ENCODE measurements at regions not wholly inside any gene's neighbourhood (a gene's known extent, or its start where the extent isn't known, plus 50 kb on each side); places are given as distances from the start of the nearest gene placed in this dataset.
"Not testable (repeated sequence)": the region's sequence is repeated elsewhere in the genome, so short reads cannot be mapped to it uniquely, and the experiment has no call there.

DNA sequence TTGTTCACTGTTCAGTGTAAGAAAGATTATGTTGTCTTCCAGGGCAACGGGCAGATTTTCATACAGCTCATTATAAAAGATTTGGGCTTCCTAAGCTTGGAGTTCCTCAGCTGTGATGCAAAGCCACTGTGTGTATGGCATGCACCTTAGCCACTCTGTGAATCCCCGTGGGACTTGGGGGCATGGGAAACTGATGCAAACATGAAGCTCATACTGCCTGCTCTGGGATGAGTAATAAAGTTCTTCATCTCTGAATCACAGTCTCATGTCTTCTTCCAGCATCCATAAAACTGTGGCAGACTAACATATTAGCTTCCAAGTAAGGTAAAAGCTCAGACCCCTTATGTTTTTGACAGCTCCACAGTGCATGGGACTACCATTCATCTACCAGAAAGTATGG lies 154.3 kb upstream of the RORA start:
- H3K27me3 Mint-ChIP-seq, result peaks cover 6% of the 10 kb centered on the region
- intact Hi-C loops (cut with micrococcal nuclease), result no loop called here
- peaks cover 12% of the 10 kb centered on the region for H3K9me3 Mint-ChIP-seq
- H3K4me1 Mint-ChIP-seq, result no peaks in the 10 kb centered on the region
- H3K27ac Mint-ChIP-seq, result no peak overlapping the region
- DNase-seq, result no peak
- no peaks in the 10 kb centered on the region for H3K36me3 Mint-ChIP-seq (ENCODE audit: low read depth)
- no peak overlapping the region for H3K4me3 Mint-ChIP-seq

DNA sequence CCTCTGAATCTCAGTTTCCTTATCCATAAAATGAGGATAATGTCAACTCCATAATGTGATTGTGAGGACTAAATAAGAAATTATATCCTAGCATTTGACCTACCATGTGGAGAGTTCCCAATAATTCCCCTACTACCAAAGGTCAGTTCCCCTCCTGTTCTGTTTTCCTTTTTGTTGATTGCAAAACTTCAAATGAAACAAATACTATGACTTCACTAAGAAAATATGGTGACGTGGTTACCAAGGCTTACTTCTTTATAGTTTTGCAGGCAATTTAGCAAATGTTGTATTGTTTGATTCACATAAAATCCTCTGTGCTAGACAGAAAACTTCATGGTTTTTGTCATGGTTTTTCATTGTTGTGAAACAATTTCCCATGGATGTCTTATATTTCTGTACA lies 153.8 kb upstream of the RORA start:
- Mint-ChIP-seq H3K27ac (no peak overlapping the region), H3K4me1 (no peaks in the 10 kb centered on the region), H3K4me3 (no peak overlapping the region), H3K27me3 (peaks cover 6% of the 10 kb centered on the region), H3K36me3 (ENCODE audit: low read depth) (no peaks in the 10 kb centered on the region), H3K9me3 (peaks cover 11% of the 10 kb centered on the region)
- intact Hi-C loops (cut with micrococcal nuclease), result no loop called here
- no peak for DNase-seq

DNA sequence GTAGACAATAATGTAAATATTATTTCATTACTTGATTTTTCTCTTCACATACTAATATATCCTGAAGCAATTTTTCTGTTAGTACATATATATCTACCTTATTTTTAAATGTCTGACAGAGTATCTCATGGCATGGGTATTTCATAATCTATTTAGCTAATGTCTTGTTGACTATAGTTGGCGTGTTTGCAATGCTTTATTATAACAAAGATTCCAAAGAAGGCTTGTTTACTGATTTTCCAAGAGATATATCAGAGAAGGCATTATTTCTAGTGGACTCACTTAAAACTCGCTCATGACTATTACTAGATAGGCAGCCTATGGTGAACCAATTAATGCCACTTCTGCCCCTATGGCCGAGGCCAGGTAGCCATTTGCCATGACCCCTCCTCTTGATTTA lies 152.4 kb upstream of the RORA start:
- peaks cover 3% of the 10 kb centered on the region for H3K9me3 Mint-ChIP-seq
- DNase-seq, result no peak
- no peak overlapping the region for H3K27ac Mint-ChIP-seq
- peaks cover 6% of the 10 kb centered on the region for H3K27me3 Mint-ChIP-seq
- H3K4me3 Mint-ChIP-seq, result no peak overlapping the region
- intact Hi-C loops (cut with micrococcal nuclease), result no loop called here
- no peaks in the 10 kb centered on the region for H3K36me3 Mint-ChIP-seq (ENCODE audit: low read depth)
- no peaks in the 10 kb centered on the region for H3K4me1 Mint-ChIP-seq

DNA sequence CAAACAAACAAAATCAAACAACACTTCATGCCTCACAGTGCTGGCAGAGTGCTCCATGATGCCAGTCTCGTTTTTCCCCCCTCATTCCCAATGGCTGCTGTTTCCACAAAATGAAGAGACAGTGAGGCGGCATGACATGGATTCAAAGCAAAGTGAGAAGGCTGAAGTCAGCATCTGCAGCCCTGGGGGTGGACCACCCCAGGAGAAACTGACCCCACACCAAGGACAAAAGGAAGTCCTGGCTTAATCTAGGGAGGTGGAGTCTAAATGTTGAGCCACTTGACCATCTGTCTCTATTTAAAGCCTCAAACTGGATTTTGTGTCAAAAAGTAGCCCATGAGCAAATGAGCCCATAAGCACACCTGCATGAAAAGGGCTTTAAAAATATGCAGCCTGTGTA lies 151.2 kb upstream of the RORA start:
- Mint-ChIP-seq H3K27me3 (peaks cover 4% of the 10 kb centered on the region), H3K9me3 (peaks cover 3% of the 10 kb centered on the region), H3K27ac (no peak overlapping the region), H3K36me3 (ENCODE audit: low read depth) (no peaks in the 10 kb centered on the region), H3K4me1 (no peaks in the 10 kb centered on the region), H3K4me3 (no peak overlapping the region)
- no peak for DNase-seq
- intact Hi-C loops (cut with micrococcal nuclease), result no loop called here

DNA sequence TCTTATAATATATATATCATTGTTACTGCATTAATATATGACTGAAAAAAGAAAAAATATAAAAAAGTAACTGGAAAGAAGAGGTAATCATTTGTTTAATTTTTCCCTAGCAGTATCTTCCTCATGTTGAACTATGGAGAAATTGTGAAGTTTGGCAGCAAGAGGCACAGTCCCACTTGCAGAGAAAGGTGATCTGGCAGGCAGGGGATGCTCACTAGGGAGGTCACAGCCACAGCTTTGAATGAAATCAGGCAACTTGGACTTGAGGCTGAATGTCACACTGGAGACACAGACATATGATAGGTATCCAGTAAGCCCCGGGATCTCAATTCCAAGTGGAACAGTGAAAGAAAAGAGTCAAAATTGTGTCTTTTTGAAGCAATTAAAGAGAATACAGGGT lies 149.9 kb upstream of the RORA start:
- H3K27ac Mint-ChIP-seq, result no peak overlapping the region
- H3K9me3 Mint-ChIP-seq, result no peaks in the 10 kb centered on the region
- DNase-seq, result no peak
- no peak overlapping the region for H3K4me3 Mint-ChIP-seq
- no peaks in the 10 kb centered on the region for H3K4me1 Mint-ChIP-seq
- peaks cover 1% of the 10 kb centered on the region for H3K27me3 Mint-ChIP-seq
- no peaks in the 10 kb centered on the region for H3K36me3 Mint-ChIP-seq (ENCODE audit: low read depth)
- intact Hi-C loops (cut with micrococcal nuclease), result no loop called here

DNA sequence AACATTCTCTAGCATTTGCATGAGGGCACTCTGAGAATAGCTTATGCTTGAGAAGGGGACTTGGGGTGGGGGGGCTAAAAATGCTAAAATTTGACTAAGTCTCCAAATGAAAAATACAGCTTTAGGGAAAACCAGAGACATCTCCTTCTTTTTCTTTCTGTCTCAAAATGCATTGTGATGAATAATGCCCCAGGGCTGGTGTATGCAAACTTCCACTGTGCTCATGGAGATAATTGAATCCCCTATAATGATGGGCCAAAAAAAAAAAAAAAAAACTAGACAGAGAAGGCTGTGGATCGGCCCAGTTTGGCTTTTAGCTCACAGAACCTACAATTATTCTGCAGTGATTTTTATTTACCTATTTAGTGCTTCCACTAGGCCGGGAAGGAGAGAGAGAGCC lies 147.9 kb upstream of the RORA start:
- Mint-ChIP-seq H3K9me3 (no peaks in the 10 kb centered on the region), H3K4me1 (no peaks in the 10 kb centered on the region), H3K27me3 (peaks cover 1% of the 10 kb centered on the region), H3K27ac (no peak overlapping the region), H3K4me3 (no peak overlapping the region), H3K36me3 (ENCODE audit: low read depth) (no peaks in the 10 kb centered on the region)
- intact Hi-C loops (cut with micrococcal nuclease), result no loop called here
- no peak for DNase-seq

DNA sequence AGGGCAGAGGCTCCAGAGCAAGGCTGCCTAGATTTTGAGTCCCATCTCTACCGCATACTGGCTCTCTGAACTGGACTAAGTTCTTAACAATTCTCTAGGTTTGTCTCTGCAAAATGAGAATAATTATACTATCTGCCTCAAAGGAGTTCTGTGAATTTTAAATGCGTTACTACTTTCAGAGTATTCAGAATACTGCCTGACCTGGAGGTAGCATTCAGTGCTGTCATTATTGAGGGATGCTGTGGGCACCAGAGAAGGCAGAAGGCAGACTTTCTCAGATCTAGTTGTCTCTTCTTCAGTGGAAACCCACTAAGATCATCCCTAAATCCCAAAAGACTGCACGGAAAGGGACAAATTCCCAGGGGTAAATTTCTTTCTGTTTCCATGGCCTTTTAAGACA lies 147.4 kb upstream of the RORA start:
- H3K36me3 Mint-ChIP-seq (ENCODE audit: low read depth), result no peaks in the 10 kb centered on the region

DNA sequence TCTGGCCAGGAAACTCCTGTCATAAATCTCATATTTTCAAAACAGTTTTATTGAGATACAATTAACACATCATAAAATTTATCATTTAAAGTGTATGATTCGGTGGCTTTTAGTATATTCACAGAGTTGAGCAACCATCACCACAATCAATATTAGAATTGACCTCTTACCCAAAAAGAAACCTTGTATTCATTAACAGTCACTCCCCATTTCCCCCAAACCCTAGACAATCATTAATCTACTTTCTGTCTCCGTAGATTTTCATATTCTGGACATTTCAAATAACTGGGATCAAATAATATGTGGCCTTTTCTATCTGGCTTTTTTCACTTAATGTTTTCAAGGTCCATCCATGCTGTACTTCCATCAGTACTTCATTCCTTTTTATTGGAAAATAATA lies 145.7 kb upstream of the RORA start:
- Mint-ChIP-seq H3K36me3 (ENCODE audit: low read depth) (no peaks in the 10 kb centered on the region), H3K9me3 (no peaks in the 10 kb centered on the region), H3K27me3 (no peaks in the 10 kb centered on the region), H3K4me1 (no peaks in the 10 kb centered on the region), H3K4me3 (no peak overlapping the region), H3K27ac (no peak overlapping the region)
- no peak for DNase-seq
- intact Hi-C loops (cut with micrococcal nuclease), result no loop called here

More for the DNA sequence above, 147.4 kb upstream of the RORA start:
- H3K4me1 Mint-ChIP-seq, result no peaks in the 10 kb centered on the region
- intact Hi-C loops (cut with micrococcal nuclease), result no loop called here
- no peak overlapping the region for H3K27ac Mint-ChIP-seq
- DNase-seq, result no peak
- peaks cover 1% of the 10 kb centered on the region for H3K27me3 Mint-ChIP-seq
- H3K9me3 Mint-ChIP-seq, result no peaks in the 10 kb centered on the region
- no peak overlapping the region for H3K4me3 Mint-ChIP-seq

DNA sequence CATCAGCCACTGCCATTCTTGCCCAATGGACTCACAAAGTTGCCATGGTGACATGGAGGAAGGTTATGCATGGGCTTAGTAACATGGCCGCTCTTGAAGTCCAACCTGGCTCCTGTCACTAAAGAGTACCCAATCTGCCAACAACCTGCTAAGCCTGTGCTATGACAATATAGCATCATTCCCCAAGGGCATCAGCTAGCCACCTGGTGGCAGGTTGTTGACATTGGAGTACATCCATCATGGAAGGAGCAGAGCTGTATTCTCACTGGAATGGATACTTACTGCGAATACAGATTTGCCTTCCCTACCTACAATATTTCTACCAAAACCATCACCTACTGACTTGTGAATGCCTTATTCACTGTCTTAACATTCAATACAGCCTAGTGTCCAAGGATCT lies 138.9 kb upstream of the RORA start:
- DNase-seq, result no peak
- H3K4me1 Mint-ChIP-seq, result no peaks in the 10 kb centered on the region
- H3K9me3 Mint-ChIP-seq, result no peaks in the 10 kb centered on the region
- intact Hi-C loops (cut with micrococcal nuclease), result no loop called here
- no peaks in the 10 kb centered on the region for H3K36me3 Mint-ChIP-seq (ENCODE audit: low read depth)
- no peak overlapping the region for H3K4me3 Mint-ChIP-seq
- no peak overlapping the region for H3K27ac Mint-ChIP-seq
- H3K27me3 Mint-ChIP-seq, result no peaks in the 10 kb centered on the region

DNA sequence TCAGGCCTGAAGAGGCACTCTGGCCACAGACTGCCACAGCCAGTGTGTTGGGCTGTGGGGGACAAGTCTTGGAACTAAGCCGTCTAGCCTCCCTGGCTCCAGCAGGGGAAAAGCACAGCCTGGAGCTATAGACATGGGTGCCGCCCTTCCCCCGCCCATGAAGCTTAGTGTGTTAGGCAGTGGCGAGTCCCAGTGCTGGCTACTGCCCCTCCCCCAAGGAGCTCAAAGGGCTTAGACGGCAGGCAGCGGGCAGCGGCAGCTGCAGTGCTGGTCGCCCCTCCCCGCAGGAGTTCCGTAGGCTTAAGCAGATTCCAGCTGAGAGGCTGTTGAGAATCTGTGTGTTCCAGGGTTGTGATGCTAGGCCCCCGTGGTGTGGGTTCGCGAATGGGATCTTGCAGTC lies 135.8 kb upstream of the RORA start:
- Mint-ChIP-seq H3K4me1 (no peaks in the 10 kb centered on the region), H3K27ac (no peak overlapping the region), H3K27me3 (peaks cover 3% of the 10 kb centered on the region), H3K9me3 (no peaks in the 10 kb centered on the region), H3K4me3 (no peak overlapping the region), H3K36me3 (ENCODE audit: low read depth) (no peaks in the 10 kb centered on the region)
- DNase-seq, result no peak
- intact Hi-C loops (cut with micrococcal nuclease), result no loop called here

GRCh38 chr15:61362912-61363311 lies 133.8 kb upstream of the RORA start:
- H3K4me1 Mint-ChIP-seq; intact Hi-C loops (cut with micrococcal nuclease); H3K36me3 Mint-ChIP-seq (ENCODE audit: low read depth); H3K27me3 Mint-ChIP-seq; H3K4me3 Mint-ChIP-seq; H3K9me3 Mint-ChIP-seq; H3K27ac Mint-ChIP-seq; DNase-seq: not testable (repeated sequence)

DNA sequence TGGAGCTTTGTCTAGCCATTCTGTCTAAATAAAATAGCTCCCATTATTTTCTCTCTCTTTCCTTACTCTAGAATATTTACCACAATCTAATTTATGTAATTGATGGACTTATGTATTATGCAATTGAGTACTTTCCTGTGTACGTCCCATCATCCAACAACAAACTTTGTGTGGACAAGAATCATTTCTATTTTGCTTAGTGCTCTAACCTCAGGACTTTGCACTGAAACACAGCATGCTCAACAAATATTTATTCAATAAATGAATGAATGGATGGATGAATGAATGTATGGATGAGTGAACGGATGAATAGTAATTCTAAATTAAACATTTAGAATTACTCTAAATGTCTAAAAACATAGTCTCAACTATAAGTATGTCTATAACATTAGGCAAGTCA lies 115.2 kb upstream of the RORA start:
- Mint-ChIP-seq H3K4me3 (no peak overlapping the region), H3K27ac (no peak overlapping the region), H3K27me3 (no peaks in the 10 kb centered on the region), H3K9me3 (no peaks in the 10 kb centered on the region), H3K4me1 (no peaks in the 10 kb centered on the region), H3K36me3 (ENCODE audit: low read depth) (no peaks in the 10 kb centered on the region)
- intact Hi-C loops (cut with micrococcal nuclease), result no loop called here
- DNase-seq, result no peak

DNA sequence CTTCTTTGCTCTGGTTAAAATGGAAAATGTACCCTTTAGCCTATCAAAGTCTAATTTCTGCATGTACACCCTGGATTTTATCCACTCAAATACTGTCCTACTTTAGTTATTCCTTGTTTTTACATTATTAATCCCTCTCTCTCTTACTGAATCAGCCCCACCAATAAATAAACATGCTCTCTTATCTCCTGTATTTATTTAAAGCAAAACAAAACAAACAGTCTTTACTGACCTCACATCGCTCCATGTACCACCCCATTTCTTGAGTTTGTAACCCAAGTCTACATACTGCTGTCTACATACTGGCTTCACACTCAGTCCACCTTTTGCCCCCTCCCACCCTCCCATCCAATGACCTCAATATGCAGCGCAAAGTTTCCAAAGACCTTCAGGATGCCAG lies 113.3 kb upstream of the RORA start:
- DNase-seq, result no peak
- Mint-ChIP-seq H3K27me3 (no peaks in the 10 kb centered on the region), H3K27ac (no peak overlapping the region), H3K4me1 (no peaks in the 10 kb centered on the region), H3K9me3 (no peaks in the 10 kb centered on the region), H3K4me3 (no peak overlapping the region), H3K36me3 (ENCODE audit: low read depth) (no peaks in the 10 kb centered on the region)
- intact Hi-C loops (cut with micrococcal nuclease), result no loop called here

GRCh38 chr15:61339516-61339915 lies 110.4 kb upstream of the RORA start:
- Mint-ChIP-seq H3K9me3 (no peaks in the 10 kb centered on the region), H3K27ac (no peak overlapping the region), H3K4me1 (no peaks in the 10 kb centered on the region), H3K4me3 (no peak overlapping the region), H3K27me3 (no peaks in the 10 kb centered on the region), H3K36me3 (ENCODE audit: low read depth) (no peaks in the 10 kb centered on the region)
- no peak for DNase-seq
- intact Hi-C loops (cut with micrococcal nuclease), result no loop called here

GRCh38 chr15:61337541-61337940 lies 108.4 kb upstream of the RORA start:
- Mint-ChIP-seq H3K27ac (no peak overlapping the region), H3K9me3 (no peaks in the 10 kb centered on the region), H3K4me3 (no peak overlapping the region), H3K4me1 (no peaks in the 10 kb centered on the region), H3K27me3 (no peaks in the 10 kb centered on the region), H3K36me3 (ENCODE audit: low read depth) (no peaks in the 10 kb centered on the region)
- intact Hi-C loops (cut with micrococcal nuclease), result no loop called here
- DNase-seq, result no peak
